ENCODE measurements at regions not wholly inside any gene's neighbourhood (a gene's known extent, or its start where the extent isn't known, plus 50 kb on each side); places are given as distances from the start of the nearest gene placed in this dataset.

DNA sequence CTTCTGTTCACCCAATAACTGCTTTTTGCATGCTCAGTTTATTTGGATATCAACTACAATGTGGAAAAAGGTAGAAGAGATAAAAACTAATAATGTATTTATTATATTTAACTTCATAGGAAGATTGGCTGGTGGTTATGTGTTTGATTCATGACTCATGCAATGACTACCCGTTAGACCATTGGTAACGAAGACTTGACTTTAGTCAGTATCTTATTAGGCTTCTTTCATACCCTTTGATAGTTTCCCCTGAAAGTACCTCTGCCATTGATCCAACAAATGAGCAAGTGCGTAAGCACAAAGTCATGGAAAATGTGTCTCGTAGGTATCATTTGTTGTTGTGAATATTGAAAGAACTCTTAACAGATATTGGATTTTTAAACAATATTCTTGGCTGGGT, 394.7 kb downstream of the PPP3CA start:
- TF ChIP-seq CTCF (IDR thresholded peaks at IDR 0.05; ENCODE audit: extremely low read depth, low read depth, low read length) = no peak
- Histone ChIP-seq H3K27me3 (ENCODE audit: insufficient read depth, low read length) (peaks cover 10% of the 10 kb centered on the region), H3K79me2 (ENCODE audit: insufficient read depth, low read length) (no peaks in the 10 kb centered on the region), H3K4me3 (ENCODE audit: insufficient read depth, low read length) (no peak overlapping the region), H2AFZ (ENCODE audit: low read length) (no peak overlapping the region), H3K36me3 (ENCODE audit: insufficient read depth, low read length) (no peaks in the 10 kb centered on the region), H3K4me2 (ENCODE audit: insufficient read depth, low read length) (no peak overlapping the region), H3K9me3 (ENCODE audit: low read depth, low read length) (no peaks in the 10 kb centered on the region), H4K20me1 (ENCODE audit: insufficient read depth, low read length) (no peaks in the 10 kb centered on the region), H3K4me1 (ENCODE audit: insufficient read depth, low read length) (no peaks in the 10 kb centered on the region), H3K27ac (ENCODE audit: low read depth, low read length) (no peak overlapping the region)
- DNase-seq (ENCODE audit: insufficient read length, low spot score, missing footprints) = no peak

DNA sequence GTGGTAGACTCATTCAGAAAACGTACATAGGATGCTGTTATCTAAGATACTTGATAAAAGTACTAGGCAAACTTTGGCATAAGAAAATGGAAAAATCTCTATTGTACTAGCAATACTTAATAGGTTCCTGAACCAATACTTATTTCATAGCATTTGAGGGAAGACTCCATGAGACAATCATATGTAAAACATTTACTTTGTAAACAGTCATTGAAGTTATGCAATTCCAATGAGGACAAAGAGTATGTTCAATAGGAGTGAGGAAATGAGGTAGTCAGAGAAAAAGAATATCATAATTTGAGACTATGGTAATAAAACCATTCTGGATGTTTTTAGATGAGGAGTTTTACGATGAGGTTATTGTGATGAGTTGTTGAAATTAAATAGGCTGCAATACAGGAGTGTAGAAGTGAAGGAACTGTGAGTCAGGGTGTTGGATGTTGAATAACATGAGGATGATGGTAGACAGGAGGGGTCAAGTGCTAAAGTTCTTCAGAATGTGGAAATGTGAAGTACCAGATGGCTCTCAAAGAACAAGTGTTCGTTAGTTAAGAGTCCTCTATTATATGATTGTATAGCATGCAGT, 397.9 kb downstream of the PPP3CA start:
- Histone ChIP-seq H3K27ac (ENCODE audit: low read depth, low read length) (no peak overlapping the region), H3K4me1 (ENCODE audit: insufficient read depth, low read length) (no peaks in the 10 kb centered on the region), H3K4me3 (ENCODE audit: insufficient read depth, low read length) (no peak overlapping the region), H4K20me1 (ENCODE audit: insufficient read depth, low read length) (no peaks in the 10 kb centered on the region), H3K79me2 (ENCODE audit: insufficient read depth, low read length) (no peaks in the 10 kb centered on the region), H2AFZ (ENCODE audit: low read length) (no peak overlapping the region), H3K36me3 (ENCODE audit: insufficient read depth, low read length) (no peaks in the 10 kb centered on the region), H3K9me3 (ENCODE audit: low read depth, low read length) (no peaks in the 10 kb centered on the region), H3K4me2 (ENCODE audit: insufficient read depth, low read length) (no peak overlapping the region), H3K27me3 (ENCODE audit: insufficient read depth, low read length) (peaks cover 3% of the 10 kb centered on the region)
- no peak for DNase-seq (ENCODE audit: insufficient read length, low spot score, missing footprints)
- no peak for TF ChIP-seq CTCF (IDR thresholded peaks at IDR 0.05; ENCODE audit: extremely low read depth, low read depth, low read length)

- Histone ChIP-seq H3K4me3 (ENCODE audit: insufficient read depth, low read length) (no peak overlapping the region), H2AFZ (ENCODE audit: low read length) (no peak overlapping the region), H4K20me1 (ENCODE audit: insufficient read depth, low read length) (no peaks in the 10 kb centered on the region), H3K9me3 (ENCODE audit: low read depth, low read length) (no peaks in the 10 kb centered on the region), H3K79me2 (ENCODE audit: insufficient read depth, low read length) (no peaks in the 10 kb centered on the region), H3K27me3 (ENCODE audit: insufficient read depth, low read length) (peaks cover 3% of the 10 kb centered on the region), H3K36me3 (ENCODE audit: insufficient read depth, low read length) (no peaks in the 10 kb centered on the region), H3K27ac (ENCODE audit: low read depth, low read length) (no peak overlapping the region), H3K4me1 (ENCODE audit: insufficient read depth, low read length) (no peaks in the 10 kb centered on the region), H3K4me2 (ENCODE audit: insufficient read depth, low read length) (no peak overlapping the region)
- no peak for TF ChIP-seq CTCF (IDR thresholded peaks at IDR 0.05; ENCODE audit: extremely low read depth, low read depth, low read length)
- DNase-seq (ENCODE audit: insufficient read length, low spot score, missing footprints) = no peak
These were observed 398.4 kb downstream of the PPP3CA start for GRCh38 chr4:100948911-100949310.

DNA sequence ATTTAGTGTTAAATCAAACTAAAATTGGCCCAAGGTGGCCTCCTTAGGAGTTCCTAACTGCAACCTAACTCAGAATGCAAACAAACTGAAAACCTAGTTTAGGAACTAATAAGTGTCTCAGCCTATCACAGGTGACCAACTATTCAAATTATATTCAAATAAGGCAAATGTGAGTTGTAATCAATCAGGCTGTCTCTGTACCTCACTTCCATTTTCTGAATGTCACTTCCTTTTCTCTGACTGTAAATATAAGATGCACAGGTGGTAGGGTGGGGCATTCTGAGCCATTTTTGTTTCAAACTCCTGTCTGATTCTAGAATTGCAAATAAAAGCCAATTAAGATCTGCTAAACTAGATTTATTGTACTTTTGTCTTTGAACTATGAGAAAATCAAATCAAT, 401.5 kb downstream of the PPP3CA start:
- DNase-seq (ENCODE audit: insufficient read length, low spot score, missing footprints) = no peak
- H3K4me2 ChIP-seq (ENCODE audit: insufficient read depth, low read length) = no peak overlapping the region
- no peaks in the 10 kb centered on the region for H3K4me1 ChIP-seq (ENCODE audit: insufficient read depth, low read length)
- H3K79me2 ChIP-seq (ENCODE audit: insufficient read depth, low read length) = no peaks in the 10 kb centered on the region
- no peak overlapping the region for H3K27ac ChIP-seq (ENCODE audit: low read depth, low read length)
- no peak overlapping the region for H2AFZ ChIP-seq (ENCODE audit: low read length)
- H3K4me3 ChIP-seq (ENCODE audit: insufficient read depth, low read length) = no peak overlapping the region
- no peaks in the 10 kb centered on the region for H3K36me3 ChIP-seq (ENCODE audit: insufficient read depth, low read length)
- no peaks in the 10 kb centered on the region for H4K20me1 ChIP-seq (ENCODE audit: insufficient read depth, low read length)
- no peak for TF ChIP-seq CTCF (IDR thresholded peaks at IDR 0.05; ENCODE audit: extremely low read depth, low read depth, low read length)
- peaks cover 2% of the 10 kb centered on the region for H3K27me3 ChIP-seq (ENCODE audit: insufficient read depth, low read length)
- no peaks in the 10 kb centered on the region for H3K9me3 ChIP-seq (ENCODE audit: low read depth, low read length)

Measured in osteoblast (primary cell).